GM19395 (cell line): ENCODE measurements at regions not wholly inside any gene's neighbourhood (a gene's known extent, or its start where the extent isn't known, plus 50 kb on each side); places are given as distances from the start of the nearest gene placed in this dataset.
A peak's percentile ranks its signal among the peaks of the same experiment; 100 is the strongest.
"Not testable (repeated sequence)": the region's sequence is repeated elsewhere in the genome, so short reads cannot be mapped to it uniquely, and the experiment has no call there.

ENCODE experiments used
- ATAC-seq: cut with Tn5 transposase; IDR thresholded peaks from one replicate; pipeline ENCODE4 v1.9.1; 2021; ENCODE audit warnings: mild to moderate bottlenecking, moderate library complexity; ENCODE audit not compliant: unreplicated experiment

- no peak for ATAC-seq
Measured at GRCh38 chr13:48583859-48584311, 51.0 kb upstream of the RCBTB2 start.

DNA sequence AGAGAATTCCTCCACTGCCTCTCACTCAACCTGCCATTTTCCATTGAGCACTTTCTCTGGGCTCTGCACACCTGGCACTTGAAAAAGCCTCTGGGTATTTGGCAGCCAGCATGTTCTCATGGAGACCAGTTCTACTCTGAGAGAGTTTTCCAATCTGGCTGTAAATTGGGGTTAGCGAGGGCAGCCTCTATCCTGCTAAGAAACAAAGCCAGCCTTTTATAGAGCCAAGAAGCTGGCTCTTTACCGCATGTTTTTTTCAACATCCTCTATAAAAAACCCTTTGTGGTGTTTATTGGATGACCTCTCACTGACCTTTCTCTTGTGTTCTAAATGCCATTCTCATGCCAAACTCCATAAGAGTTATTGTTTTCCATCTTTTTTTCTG is 52.6 kb upstream of the RCBTB2 start:
- no peak for ATAC-seq

GRCh38 chr13:48586591-48587103 is 53.8 kb upstream of the RCBTB2 start:
- peak; percentile 40 for ATAC-seq

GRCh38 chr13:48588120-48588519 is 55.2 kb upstream of the RCBTB2 start:
- ATAC-seq, result no peak

DNA sequence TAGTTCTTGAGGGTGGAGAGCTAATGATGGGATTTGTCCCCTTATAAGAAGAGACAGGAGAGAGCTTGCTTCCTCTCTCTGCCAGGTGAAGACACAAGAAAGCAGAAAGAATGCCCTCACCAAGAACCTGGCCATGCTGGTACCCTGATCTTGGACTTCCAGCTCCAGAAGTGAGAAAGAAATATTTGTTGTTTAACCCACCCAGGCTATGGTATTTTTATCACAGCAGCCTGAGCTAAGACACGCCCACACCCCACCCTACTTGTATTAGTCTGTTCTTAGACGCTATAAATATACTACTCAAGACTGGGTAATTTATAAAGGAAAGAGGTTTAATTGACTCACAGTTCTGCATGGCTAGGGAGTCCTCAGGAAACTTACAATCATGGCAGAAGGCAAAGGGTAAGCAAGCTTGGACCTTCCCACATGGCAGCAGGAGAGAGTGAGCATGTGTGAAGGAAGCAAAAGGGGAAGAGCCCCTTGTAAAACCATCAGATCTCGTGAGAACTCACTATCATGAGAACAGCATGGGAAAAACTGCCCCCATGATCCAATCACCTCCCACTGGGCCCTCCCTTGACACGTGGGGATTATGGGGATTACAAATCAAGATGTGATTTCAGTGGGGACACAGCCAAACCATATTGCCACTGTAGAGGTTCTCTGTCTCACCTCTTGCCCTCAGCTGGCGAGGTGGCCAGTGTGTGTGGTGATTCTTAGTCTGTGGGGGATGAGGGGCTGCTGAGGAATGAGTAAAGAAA is 57.4 kb upstream of the RCBTB2 start:
- ATAC-seq, result no peak

DNA sequence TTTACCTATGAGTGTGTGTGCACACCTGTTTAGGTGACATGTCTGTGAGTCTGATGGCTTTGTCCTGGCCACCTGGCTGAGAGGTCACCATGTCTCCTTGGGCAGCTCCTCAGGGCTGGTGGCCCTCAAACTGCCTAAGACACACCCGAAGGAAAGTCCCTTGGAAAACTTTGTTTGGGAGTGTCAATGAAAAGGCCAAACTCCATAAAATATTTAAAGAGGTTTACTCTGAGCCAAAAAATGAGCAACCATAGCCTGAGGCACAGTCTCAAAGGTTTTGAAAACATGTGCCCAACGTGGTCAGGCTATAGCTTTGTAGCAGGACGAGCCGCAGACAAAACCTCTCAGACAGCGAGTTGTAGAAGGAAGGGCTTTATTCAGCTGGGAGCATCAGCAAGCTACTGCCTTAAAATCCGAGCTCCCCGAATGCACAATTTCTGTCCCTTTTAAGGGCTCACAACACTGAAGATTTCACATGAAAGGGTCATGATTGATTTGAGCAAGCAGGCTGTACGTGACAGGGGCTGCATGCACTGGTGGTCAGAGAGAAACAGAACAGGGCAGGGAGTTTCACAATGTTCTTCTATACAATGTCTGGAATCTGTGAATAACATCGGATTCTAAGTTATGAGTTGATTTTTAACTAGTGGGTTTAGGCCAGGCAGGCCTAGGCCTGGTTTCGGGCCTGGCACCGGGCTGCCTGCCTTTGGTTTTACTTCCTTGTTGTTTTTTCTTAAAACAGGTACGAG is 58.4 kb upstream of the RCBTB2 start:
- ATAC-seq, result not testable (repeated sequence)

GRCh38 chr13:48591889-48592687 is 59.2 kb upstream of the RCBTB2 start:
- no peak for ATAC-seq

- ATAC-seq, result no peak
Measured at GRCh38 chr13:48592688-48593049, 59.8 kb upstream of the RCBTB2 start.

- ATAC-seq, result no peak
Measured at GRCh38 chr13:48593536-48593935, 60.2 kb upstream of the CYSLTR2 start.

DNA sequence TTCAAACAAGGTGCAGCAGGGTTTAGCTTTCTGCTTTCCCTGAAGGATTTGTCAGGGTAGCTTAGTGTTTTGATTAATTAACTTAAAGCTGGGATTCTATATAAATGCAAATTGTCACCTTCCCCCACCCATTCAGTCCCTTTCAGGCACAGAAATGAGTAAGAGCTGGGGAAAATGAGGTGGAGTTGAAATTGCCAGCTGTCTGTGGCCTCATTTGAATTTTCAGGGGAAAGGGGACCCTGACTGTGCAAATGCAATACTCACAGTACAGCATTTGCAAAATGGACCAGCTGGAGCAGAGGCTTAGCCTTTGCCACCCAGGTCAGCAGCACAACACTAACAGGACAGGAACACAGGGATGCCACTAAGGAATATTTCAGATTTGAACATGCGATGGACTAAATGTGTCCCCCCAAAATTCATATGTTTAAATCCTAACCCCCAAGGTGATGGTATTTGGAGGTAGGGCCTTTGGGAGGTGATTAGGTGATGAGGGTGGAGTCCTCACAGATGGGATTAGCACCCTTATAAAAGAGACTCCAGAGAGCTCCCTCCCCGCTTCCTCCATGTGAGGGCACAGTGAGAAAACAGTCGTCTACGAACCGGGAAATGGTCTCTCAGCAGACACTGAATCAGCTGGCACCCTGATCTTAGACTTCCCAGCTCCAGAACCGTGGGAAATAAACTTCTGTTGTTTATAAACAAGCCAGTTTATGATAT is 59.5 kb upstream of the CYSLTR2 start:
- no peak for ATAC-seq

GRCh38 chr13:48595431-48596429 is 58.0 kb upstream of the CYSLTR2 start:
- ATAC-seq, result peak; percentile 50

DNA sequence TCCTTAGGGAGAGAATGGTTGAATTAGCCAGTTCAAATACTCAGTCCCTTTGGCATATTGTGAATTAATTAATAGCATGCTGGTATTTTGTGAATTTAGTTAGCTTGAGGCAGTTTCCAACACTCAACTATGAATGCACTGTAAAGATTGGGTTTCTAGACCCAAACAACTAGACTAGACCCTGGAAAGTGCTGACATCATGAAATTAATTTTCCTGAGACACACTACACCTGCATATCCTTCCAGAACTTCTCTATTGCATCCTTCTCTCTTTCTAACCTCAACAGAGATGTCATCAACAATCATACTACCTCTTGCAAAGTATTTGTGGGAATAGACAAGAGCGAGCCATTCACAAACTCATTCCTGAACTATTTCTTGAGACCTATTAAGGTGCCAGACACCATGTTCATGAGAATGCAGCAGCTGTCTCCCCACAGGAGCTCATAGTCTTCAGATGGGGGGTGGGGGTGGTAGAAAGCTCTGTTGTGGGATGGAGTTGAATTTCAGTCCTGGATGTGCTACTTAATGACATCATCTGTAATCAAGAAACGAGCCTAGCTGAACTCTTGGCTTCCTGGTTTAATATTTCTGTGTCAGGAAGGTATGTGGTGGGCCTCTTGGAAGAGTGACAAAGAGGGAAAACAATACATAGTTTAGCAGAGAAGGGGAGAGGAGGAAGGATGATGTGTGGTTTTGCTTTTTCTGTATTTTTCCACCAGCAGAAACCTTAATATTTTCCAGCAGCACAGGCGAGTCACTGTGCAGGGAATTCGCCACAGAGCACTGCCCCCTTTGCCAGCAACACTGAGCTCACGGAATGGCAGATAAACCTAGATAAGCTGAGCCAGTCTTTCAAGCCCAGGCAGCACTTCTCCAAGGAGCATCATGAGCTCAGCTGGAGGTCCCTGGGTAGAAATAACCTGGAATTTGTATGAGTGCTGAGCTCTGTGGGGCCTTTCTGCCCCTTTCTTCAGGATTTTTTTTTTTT is 53.1 kb upstream of the CYSLTR2 start:
- no peak for ATAC-seq

GRCh38 chr13:48602296-48603016 is 51.3 kb upstream of the CYSLTR2 start:
- no peak for ATAC-seq

GRCh38 chr13:48603375-48603774 is 50.4 kb upstream of the CYSLTR2 start:
- no peak for ATAC-seq
